C4-2B (cell line): ENCODE measurements at regions not wholly inside any gene's neighbourhood (a gene's known extent, or its start where the extent isn't known, plus 50 kb on each side); places are given as distances from the start of the nearest gene placed in this dataset.

ENCODE experiments used
- H3K27ac ChIP-seq: fragments of 450-650 bp; 2 replicates; pipeline ENCODE4 v1.5.1; 2017
- CTCF ChIP-seq: fragments of 450-650 bp; conservative IDR thresholded peaks from 2 replicates; pipeline ENCODE4 v1.5.1; 2017; ENCODE audit warnings: mild to moderate bottlenecking
- ZFX ChIP-seq: fragments of 450-650 bp; IDR thresholded peaks from 2 replicates; pipeline ENCODE4 v1.6.1; 2017

DNA sequence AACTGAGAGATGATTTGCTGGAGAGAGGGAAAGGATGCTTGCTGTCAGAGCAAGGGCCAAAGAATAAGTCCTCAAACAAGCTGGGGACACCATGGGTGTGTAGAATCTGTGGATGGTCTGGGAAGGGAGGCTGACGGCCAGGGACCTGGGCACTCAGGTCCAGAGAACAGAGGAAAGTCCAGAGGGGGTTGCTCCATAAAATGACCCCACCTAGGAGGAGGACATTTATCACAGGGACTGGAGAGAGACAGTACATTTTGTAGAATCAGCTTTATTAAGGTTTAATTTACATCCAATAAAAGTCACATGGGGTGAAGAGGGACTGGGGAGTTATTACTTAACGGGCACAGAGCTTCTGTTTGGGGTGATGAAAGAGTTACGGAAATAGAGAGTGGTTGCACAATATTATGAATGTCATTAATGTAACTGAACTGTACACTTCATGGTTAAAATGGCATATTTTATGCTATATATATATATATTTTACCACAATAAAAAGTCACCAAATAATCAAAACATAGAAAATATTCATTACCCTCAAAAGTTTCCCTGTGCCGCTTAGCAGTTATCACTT, 73.0 kb upstream of the ABCD3 start:
- TF ChIP-seq CTCF (no peak), ZFX (no peak)
- H3K27ac ChIP-seq = no peak overlapping the region

- no peak for TF ChIP-seq ZFX
- TF ChIP-seq CTCF = no peak
- H3K27ac ChIP-seq = peak overlapping the region; percentile 49; the same call in 1 of the 2 replicates
These were observed 75.8 kb upstream of the ABCD3 start for GRCh38 chr1:94342416-94342815.

DNA sequence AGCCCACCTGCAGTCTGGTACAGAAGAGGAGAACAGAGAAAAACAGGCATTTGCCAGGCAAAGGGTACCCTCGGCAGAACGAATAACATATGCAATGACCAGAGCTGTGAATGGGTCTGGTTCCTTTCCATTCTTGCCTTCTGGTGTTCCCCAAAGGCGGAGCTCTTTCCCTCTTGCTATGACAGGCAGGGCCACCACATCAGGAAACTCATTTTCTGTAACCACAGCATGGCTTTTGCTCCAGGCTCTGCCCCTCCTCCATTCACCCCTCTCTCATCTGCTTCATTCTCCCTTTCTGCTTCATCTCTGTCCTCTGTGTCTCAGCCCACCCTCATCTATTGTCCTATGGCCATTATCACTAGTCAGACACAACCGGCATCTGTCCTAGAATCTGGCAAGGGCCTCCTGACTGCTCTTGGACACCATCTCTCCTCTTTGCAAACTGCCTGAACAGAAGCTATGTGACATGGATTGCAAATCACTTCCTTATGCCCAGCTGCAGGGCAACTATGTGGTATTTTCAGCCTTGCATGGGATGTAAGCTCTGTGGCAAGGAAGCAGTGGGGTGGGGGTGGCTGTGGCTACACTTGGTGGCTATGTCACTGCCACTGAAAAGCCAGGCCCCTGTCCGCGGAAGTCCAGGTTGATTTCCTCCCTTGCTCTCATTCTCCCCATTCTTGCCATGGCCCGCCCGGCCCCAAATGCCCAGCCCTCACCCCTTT, 78.8 kb upstream of the ABCD3 start:
- TF ChIP-seq CTCF (no peak), ZFX (no peak)
- H3K27ac ChIP-seq = no peak overlapping the region

DNA sequence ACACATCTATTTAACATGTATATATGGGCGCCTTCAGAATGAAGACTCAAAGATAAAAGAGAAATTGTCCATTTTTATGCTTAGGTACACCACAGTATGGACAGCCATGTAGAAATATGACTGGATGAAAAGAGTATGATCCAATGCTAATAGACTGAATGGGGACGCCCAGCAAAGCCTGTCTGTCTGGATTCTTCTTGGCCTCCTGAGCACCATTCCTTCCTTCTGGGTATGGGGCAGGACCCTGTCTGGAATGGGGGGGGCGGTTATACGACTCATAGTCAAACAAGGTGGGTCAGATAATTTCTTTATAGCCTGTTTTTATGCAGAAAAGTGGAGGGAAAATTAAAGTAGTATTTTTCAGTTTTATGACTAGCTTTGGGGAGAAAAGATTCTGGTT, 81.2 kb upstream of the ABCD3 start:
- no peak overlapping the region for H3K27ac ChIP-seq
- no peak for TF ChIP-seq ZFX
- TF ChIP-seq CTCF = no peak

GRCh38 chr1:94335950-94336349, 82.2 kb upstream of the ABCD3 start:
- TF ChIP-seq CTCF (peak; percentile 97), ZFX (no peak)
- no peak overlapping the region for H3K27ac ChIP-seq

DNA sequence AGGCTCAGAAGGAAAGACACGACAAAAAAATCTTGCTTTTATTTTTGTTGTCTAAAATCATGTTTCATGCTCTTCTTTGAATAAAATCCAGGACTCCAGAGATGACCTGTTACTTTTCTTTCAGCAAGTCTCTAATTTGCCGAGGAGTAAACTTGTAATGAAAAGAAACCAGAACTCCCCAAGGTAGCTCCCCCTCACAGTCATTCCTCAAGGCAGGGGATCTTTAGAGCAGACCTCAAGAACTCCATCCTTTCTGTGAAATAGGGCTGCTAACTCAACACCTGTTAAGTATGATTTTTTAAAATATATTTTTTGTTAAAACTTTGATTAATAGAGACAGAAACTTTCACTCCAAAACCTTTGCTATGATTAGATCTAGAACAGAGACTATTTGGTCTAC, 82.7 kb upstream of the ABCD3 start:
- TF ChIP-seq CTCF = no peak
- no peak for TF ChIP-seq ZFX
- H3K27ac ChIP-seq = no peak overlapping the region

DNA sequence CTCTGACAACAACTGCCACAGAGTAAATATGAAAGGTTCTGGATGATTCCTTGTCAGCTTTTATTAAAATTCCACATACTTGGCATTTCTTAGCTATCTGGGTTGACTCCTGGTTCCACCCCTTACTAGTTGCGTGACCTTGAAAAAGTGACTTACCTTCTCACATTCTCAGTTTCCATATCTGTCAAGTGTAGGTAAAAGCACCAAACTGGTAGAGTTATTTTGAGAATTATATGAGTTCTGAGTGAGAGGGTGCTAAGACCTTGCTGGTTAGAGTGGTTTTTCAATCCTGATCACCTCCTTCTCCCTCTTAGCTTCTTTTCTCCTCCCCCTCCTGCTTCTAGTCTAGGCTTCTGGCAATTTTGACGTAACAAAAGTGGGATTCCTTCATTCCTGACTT, 83.4 kb upstream of the ABCD3 start:
- H3K27ac ChIP-seq = no peak overlapping the region
- no peak for TF ChIP-seq ZFX
- no peak for TF ChIP-seq CTCF
